ENCODE measurements at regions not wholly inside any gene's neighbourhood (a gene's known extent, or its start where the extent isn't known, plus 50 kb on each side); places are given as distances from the start of the nearest gene placed in this dataset.

DNA sequence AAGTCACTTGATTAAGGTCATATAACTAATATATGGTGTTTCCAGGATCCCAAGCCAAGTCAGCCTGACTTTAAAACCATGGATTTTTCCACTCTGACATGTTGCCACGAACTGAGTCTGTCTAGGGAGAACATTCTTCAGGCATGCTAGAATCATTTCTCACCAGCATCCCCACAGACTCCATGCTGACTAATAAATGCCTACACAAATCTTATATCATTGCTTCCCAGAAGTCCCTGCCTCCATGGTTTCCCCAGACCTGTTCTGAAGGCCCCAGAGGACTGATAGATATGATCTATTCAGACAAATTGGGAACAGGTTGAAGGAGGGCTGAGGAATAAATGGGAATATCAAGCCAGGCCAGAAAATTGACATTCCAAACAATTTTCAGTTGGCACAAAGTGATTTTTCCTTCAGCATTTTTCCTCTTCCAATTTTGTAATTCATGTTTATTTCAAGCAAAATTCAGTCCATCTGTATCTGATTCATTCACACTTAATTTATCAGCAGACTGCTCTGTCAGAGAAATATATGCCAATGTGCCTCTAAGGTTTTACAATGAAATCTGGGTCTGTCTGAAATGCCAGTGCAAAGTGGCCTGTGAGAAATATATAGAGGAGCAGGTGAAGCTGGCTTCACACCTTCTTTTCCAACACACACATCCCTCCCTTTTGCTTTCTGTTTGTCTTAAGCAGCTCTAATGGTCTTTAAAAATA is 413.6 kb upstream of the TNC start:
- peak; percentile 73 for TF ChIP-seq GATA2 (IDR thresholded peaks at IDR 0.05; ENCODE audit: low read depth, low read length)
- peak; percentile 39; the same call in 1 of the 2 replicates for TF ChIP-seq GATA3 (IDR thresholded peaks at IDR 0.05; ENCODE audit: low read depth, low read length)

Measured in SH-SY5Y (cell line).